NB4 (cell line): ENCODE measurements at regions not wholly inside any gene's neighbourhood (a gene's known extent, or its start where the extent isn't known, plus 50 kb on each side); places are given as distances from the start of the nearest gene placed in this dataset.

Source experiments
- POLR2A ChIP-seq: IDR thresholded peaks from 2 replicates; pipeline ENCODE4 v1.6.1; 2011; ENCODE audit warnings: mild to moderate bottlenecking; ENCODE audit not compliant: insufficient read length; ENCODE audit errors: extremely low read depth
- TF ChIP-seq, protein P1 (sequence below): IDR thresholded peaks from one replicate; pipeline ENCODE4 v1.5.1; 2012; ENCODE audit warnings: low read depth, low read length
- TF ChIP-seq, protein P2 (sequence below): IDR thresholded peaks from 2 replicates; pipeline ENCODE4 v1.6.1; 2011; ENCODE audit warnings: low read depth, low read length

DNA sequence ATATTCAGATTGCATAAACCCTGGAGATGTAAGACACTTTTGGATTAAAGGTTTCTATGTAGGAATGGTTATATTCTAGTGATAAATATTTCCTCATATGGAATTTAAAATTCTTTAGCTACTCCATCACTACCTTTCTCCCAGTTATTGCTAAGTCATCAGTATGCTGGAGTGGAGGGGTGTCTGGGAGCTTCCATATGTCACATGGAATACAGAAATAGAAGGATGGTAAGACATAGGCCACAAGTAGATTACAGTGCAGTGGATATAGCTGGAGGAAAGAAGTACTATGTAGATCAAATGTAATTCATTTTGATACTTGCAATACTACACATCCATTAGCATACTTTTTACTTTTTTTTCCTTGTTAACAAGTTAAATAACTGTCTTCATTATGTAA, 428.4 kb downstream of the ARL4A start:
- TF ChIP-seq, protein P1, sequence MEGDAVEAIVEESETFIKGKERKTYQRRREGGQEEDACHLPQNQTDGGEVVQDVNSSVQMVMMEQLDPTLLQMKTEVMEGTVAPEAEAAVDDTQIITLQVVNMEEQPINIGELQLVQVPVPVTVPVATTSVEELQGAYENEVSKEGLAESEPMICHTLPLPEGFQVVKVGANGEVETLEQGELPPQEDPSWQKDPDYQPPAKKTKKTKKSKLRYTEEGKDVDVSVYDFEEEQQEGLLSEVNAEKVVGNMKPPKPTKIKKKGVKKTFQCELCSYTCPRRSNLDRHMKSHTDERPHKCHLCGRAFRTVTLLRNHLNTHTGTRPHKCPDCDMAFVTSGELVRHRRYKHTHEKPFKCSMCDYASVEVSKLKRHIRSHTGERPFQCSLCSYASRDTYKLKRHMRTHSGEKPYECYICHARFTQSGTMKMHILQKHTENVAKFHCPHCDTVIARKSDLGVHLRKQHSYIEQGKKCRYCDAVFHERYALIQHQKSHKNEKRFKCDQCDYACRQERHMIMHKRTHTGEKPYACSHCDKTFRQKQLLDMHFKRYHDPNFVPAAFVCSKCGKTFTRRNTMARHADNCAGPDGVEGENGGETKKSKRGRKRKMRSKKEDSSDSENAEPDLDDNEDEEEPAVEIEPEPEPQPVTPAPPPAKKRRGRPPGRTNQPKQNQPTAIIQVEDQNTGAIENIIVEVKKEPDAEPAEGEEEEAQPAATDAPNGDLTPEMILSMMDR = no peak
- no peak for TF ChIP-seq POLR2A
- TF ChIP-seq, protein P2, sequence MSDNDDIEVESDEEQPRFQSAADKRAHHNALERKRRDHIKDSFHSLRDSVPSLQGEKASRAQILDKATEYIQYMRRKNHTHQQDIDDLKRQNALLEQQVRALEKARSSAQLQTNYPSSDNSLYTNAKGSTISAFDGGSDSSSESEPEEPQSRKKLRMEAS = no peak
